ENCODE measurements at regions not wholly inside any gene's neighbourhood (a gene's known extent, or its start where the extent isn't known, plus 50 kb on each side); places are given as distances from the start of the nearest gene placed in this dataset.

- Mint-ChIP-seq H3K27me3 (ENCODE audit: low read depth in 2 of 2) (peaks cover 9 to 19% of the 10 kb centered on the region in 2 donors), H3K9me3 (peaks cover 5 to 12% of the 10 kb centered on the region in 2 donors), H3K4me1 (peaks cover 0 to 2% of the 10 kb centered on the region in 2 donors), H3K27ac (no peak overlapping the region), H3K4me3 (no peak overlapping the region), H3K36me3 (peaks cover 18% of the 10 kb centered on the region)
- no peak for ATAC-seq
- Histone ChIP-seq H3K27me3 (ENCODE audit: control insufficient read depth, insufficient read depth, low read length) (peaks cover 2% of the 10 kb centered on the region), H3K36me3 (ENCODE audit: control insufficient read depth, insufficient read depth, low read length) (no peaks in the 10 kb centered on the region), H3K27ac (ENCODE audit: low read length) (no peak overlapping the region), H3K9me3 (ENCODE audit: control insufficient read depth, insufficient read depth, low read length) (peaks cover 4% of the 10 kb centered on the region), H3K4me1 (ENCODE audit: control insufficient read depth, insufficient read depth, low read length) (no peaks in the 10 kb centered on the region), H3K4me3 (ENCODE audit: low read length) (no peak overlapping the region)
- TF ChIP-seq CTCF (IDR thresholded peaks at IDR 0.05): no peak
- WGBS (ENCODE audit: insufficient coverage): 94% methylated on average over 7 of the region's 7 CpGs
- no peak for DNase-seq
- intact Hi-C loops (cut with micrococcal nuclease): no loop called here
Observed at GRCh38 chr7:149708026-149708425, 65.4 kb downstream of the ZNF467 start.

- WGBS (ENCODE audit: insufficient coverage): 31% methylated on average over 1 of the region's 1 CpG
- Mint-ChIP-seq H3K9me3 (peaks cover 5 to 12% of the 10 kb centered on the region in 2 donors), H3K27me3 (ENCODE audit: low read depth in 2 of 2) (peaks cover 13 to 19% of the 10 kb centered on the region in 2 donors), H3K4me3 (no peak overlapping the region), H3K4me1 (no peaks in the 10 kb centered on the region), H3K36me3 (peaks cover 18% of the 10 kb centered on the region), H3K27ac (no peak overlapping the region)
- no peak for ATAC-seq
- Histone ChIP-seq H3K36me3 (ENCODE audit: control insufficient read depth, insufficient read depth, low read length) (no peaks in the 10 kb centered on the region), H3K9me3 (ENCODE audit: control insufficient read depth, insufficient read depth, low read length) (peaks cover 4% of the 10 kb centered on the region), H3K27me3 (ENCODE audit: control insufficient read depth, insufficient read depth, low read length) (peaks cover 2% of the 10 kb centered on the region), H3K4me3 (ENCODE audit: low read length) (no peak overlapping the region), H3K27ac (ENCODE audit: low read length) (no peak overlapping the region), H3K4me1 (ENCODE audit: control insufficient read depth, insufficient read depth, low read length) (no peaks in the 10 kb centered on the region)
- intact Hi-C loops (cut with micrococcal nuclease): no loop called here
- DNase-seq: no peak
- no peak for TF ChIP-seq CTCF (IDR thresholded peaks at IDR 0.05)
Observed at GRCh38 chr7:149707448-149707886, 65.9 kb downstream of the ZNF467 start.

- intact Hi-C loops (cut with micrococcal nuclease): no loop called here
- no peaks in the 10 kb centered on the region for H3K4me1 Mint-ChIP-seq
- no peaks in the 10 kb centered on the region for H3K4me1 ChIP-seq (ENCODE audit: control insufficient read depth, insufficient read depth, low read length)
- H3K27ac ChIP-seq (ENCODE audit: low read length): no peak overlapping the region
- H3K27me3 Mint-ChIP-seq (ENCODE audit: low read depth in 2 of 2): peaks cover 13 to 19% of the 10 kb centered on the region in 2 donors
- H3K36me3 Mint-ChIP-seq: peaks cover 15% of the 10 kb centered on the region
- no peak for TF ChIP-seq CTCF (IDR thresholded peaks at IDR 0.05)
- peaks cover 5% of the 10 kb centered on the region for H3K9me3 ChIP-seq (ENCODE audit: control insufficient read depth, insufficient read depth, low read length)
- WGBS (ENCODE audit: insufficient coverage): 75% methylated on average over 3 of the region's 3 CpGs
- H3K9me3 Mint-ChIP-seq: peaks cover 5 to 10% of the 10 kb centered on the region in 2 donors
- no peak overlapping the region for H3K4me3 Mint-ChIP-seq
- no peak for ATAC-seq
- DNase-seq: no peak
- peaks cover 2% of the 10 kb centered on the region for H3K27me3 ChIP-seq (ENCODE audit: control insufficient read depth, insufficient read depth, low read length)
- H3K4me3 ChIP-seq (ENCODE audit: low read length): no peak overlapping the region
- no peak overlapping the region for H3K27ac Mint-ChIP-seq
- no peaks in the 10 kb centered on the region for H3K36me3 ChIP-seq (ENCODE audit: control insufficient read depth, insufficient read depth, low read length)
Observed at GRCh38 chr7:149706398-149706797, 67.0 kb downstream of the ZNF467 start.

GRCh38 chr7:149704507-149704906 is 68.9 kb downstream of the ZNF467 start:
- no peak for TF ChIP-seq CTCF (IDR thresholded peaks at IDR 0.05)
- ATAC-seq: no peak
- no peaks in the 10 kb centered on the region for H3K4me1 ChIP-seq (ENCODE audit: control insufficient read depth, insufficient read depth, low read length)
- H3K4me3 ChIP-seq (ENCODE audit: low read length): no peak overlapping the region
- no peak overlapping the region for H3K27ac ChIP-seq (ENCODE audit: low read length)
- Mint-ChIP-seq H3K9me3 (peaks cover under 1 to 2% of the 10 kb centered on the region in 2 donors), H3K27ac (no peak overlapping the region), H3K4me3 (no peak overlapping the region), H3K36me3 (peaks cover 3% of the 10 kb centered on the region), H3K27me3 (ENCODE audit: low read depth in 2 of 2) (peaks cover 13 to 25% of the 10 kb centered on the region in 2 donors), H3K4me1 (no peaks in the 10 kb centered on the region)
- WGBS (ENCODE audit: insufficient coverage): 80% methylated on average over 2 of the region's 2 CpGs
- peaks cover 5% of the 10 kb centered on the region for H3K9me3 ChIP-seq (ENCODE audit: control insufficient read depth, insufficient read depth, low read length)
- intact Hi-C loops (cut with micrococcal nuclease): no loop called here
- DNase-seq: no peak
- peaks cover 5% of the 10 kb centered on the region for H3K27me3 ChIP-seq (ENCODE audit: control insufficient read depth, insufficient read depth, low read length)
- H3K36me3 ChIP-seq (ENCODE audit: control insufficient read depth, insufficient read depth, low read length): no peaks in the 10 kb centered on the region

All from natural killer cell (primary cell).